Activated CD4-positive, alpha-beta T cell treated with anti-CD3 and anti-CD28 coated beads for 4 hours (primary cell): ENCODE measurements at regions not wholly inside any gene's neighbourhood (a gene's known extent, or its start where the extent isn't known, plus 50 kb on each side); places are given as distances from the start of the nearest gene placed in this dataset.
"Not testable (repeated sequence)": the region's sequence is repeated elsewhere in the genome, so short reads cannot be mapped to it uniquely, and the experiment has no call there.

Experiments used
- DNase-seq, 2 donors: peaks; one replicate each; pipeline ENCODE4 v3.0.0-alpha.2; 2020

GRCh38 chr2:3115301-3116042, 262.1 kb downstream of the EIPR1 start:
- no peak for DNase-seq

- no peak for DNase-seq
Observed at GRCh38 chr2:3114406-3115185, 263.0 kb downstream of the EIPR1 start.

- no peak for DNase-seq
Observed at GRCh38 chr2:3113769-3114168, 263.8 kb downstream of the EIPR1 start.

- no peak for DNase-seq
Observed at GRCh38 chr2:3113122-3113521, 264.5 kb downstream of the EIPR1 start.

GRCh38 chr2:3112553-3112952, 265.1 kb downstream of the EIPR1 start:
- DNase-seq, result no peak

GRCh38 chr2:3112131-3112530, 265.5 kb downstream of the EIPR1 start:
- no peak for DNase-seq

- no peak for DNase-seq
Observed at GRCh38 chr2:3110994-3111666, 266.5 kb downstream of the EIPR1 start.

- DNase-seq, result no peak
Observed at GRCh38 chr2:3110555-3110954, 267.1 kb downstream of the EIPR1 start.

GRCh38 chr2:3108710-3109702, 268.6 kb downstream of the EIPR1 start:
- no peak for DNase-seq

GRCh38 chr2:3108105-3108504, 269.5 kb downstream of the EIPR1 start:
- no peak for DNase-seq

GRCh38 chr2:3107567-3107966, 270.1 kb downstream of the EIPR1 start:
- DNase-seq, result no peak

- DNase-seq, result no peak
Observed at GRCh38 chr2:3105814-3106569, 271.6 kb downstream of the EIPR1 start.

- not testable (repeated sequence) for DNase-seq
Observed at GRCh38 chr2:3104958-3105813, 272.4 kb downstream of the EIPR1 start.

- DNase-seq, result no peak
Observed at GRCh38 chr2:3104261-3104660, 273.4 kb downstream of the EIPR1 start.

- no peak for DNase-seq
Observed at GRCh38 chr2:3102922-3103569, 274.6 kb downstream of the EIPR1 start.

GRCh38 chr2:3102081-3102921, 275.3 kb downstream of the EIPR1 start:
- DNase-seq, result no peak

- DNase-seq, result no peak
Observed at GRCh38 chr2:3101016-3101942, 276.3 kb downstream of the EIPR1 start.

GRCh38 chr2:3100386-3100785, 277.2 kb downstream of the EIPR1 start:
- DNase-seq, result no peak
